ENCODE measurements at regions not wholly inside any gene's neighbourhood (a gene's known extent, or its start where the extent isn't known, plus 50 kb on each side); places are given as distances from the start of the nearest gene placed in this dataset.

DNA sequence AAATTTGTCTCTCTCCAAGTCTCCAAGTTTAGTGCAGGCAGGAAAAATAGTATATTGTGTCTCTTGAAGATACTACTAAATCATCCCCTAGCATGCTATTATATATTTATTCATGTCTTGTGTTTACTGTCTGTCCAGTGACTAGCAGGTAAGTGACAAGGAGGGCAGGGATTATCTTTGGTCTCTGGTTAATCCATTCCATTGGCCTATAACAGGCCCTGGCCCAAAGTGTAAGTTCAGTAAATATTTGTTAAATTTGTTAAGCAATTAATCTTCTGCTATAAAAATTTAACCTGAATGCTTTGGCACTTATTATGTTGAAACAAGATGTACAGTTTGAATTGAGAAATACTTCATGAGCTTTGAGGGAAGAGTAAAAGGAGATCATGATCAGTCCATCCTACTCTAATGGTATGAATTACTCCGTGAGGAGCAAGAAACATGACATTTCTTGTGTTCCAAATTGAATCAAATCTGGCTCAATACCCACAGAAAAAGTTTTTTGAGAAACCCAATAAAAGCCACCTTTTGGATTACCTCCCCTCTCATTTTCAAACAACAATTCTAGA, 219.7 kb downstream of the DTWD2 start (continued):
- TF ChIP-seq, protein P1, sequence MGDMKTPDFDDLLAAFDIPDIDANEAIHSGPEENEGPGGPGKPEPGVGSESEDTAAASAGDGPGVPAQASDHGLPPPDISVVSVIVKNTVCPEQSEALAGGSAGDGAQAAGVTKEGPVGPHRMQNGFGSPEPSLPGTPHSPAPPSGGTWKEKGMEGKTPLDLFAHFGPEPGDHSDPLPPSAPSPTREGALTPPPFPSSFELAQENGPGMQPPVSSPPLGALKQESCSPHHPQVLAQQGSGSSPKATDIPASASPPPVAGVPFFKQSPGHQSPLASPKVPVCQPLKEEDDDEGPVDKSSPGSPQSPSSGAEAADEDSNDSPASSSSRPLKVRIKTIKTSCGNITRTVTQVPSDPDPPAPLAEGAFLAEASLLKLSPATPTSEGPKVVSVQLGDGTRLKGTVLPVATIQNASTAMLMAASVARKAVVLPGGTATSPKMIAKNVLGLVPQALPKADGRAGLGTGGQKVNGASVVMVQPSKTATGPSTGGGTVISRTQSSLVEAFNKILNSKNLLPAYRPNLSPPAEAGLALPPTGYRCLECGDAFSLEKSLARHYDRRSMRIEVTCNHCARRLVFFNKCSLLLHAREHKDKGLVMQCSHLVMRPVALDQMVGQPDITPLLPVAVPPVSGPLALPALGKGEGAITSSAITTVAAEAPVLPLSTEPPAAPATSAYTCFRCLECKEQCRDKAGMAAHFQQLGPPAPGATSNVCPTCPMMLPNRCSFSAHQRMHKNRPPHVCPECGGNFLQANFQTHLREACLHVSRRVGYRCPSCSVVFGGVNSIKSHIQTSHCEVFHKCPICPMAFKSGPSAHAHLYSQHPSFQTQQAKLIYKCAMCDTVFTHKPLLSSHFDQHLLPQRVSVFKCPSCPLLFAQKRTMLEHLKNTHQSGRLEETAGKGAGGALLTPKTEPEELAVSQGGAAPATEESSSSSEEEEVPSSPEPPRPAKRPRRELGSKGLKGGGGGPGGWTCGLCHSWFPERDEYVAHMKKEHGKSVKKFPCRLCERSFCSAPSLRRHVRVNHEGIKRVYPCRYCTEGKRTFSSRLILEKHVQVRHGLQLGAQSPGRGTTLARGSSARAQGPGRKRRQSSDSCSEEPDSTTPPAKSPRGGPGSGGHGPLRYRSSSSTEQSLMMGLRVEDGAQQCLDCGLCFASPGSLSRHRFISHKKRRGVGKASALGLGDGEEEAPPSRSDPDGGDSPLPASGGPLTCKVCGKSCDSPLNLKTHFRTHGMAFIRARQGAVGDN (IDR thresholded peaks at IDR 0.05): no peak
- no peak for TF ChIP-seq KAT2A (conservative IDR thresholded peaks at IDR 0.05; ENCODE audit: control insufficient read depth, low read depth, low read length)
- no peak for TF ChIP-seq MXI1 (IDR thresholded peaks at IDR 0.05; ENCODE audit: low read depth, low read length)
- no peak for TF ChIP-seq POLR2A (IDR thresholded peaks at IDR 0.05; ENCODE audit: low read depth, low read length)
- TF ChIP-seq, protein P2, sequence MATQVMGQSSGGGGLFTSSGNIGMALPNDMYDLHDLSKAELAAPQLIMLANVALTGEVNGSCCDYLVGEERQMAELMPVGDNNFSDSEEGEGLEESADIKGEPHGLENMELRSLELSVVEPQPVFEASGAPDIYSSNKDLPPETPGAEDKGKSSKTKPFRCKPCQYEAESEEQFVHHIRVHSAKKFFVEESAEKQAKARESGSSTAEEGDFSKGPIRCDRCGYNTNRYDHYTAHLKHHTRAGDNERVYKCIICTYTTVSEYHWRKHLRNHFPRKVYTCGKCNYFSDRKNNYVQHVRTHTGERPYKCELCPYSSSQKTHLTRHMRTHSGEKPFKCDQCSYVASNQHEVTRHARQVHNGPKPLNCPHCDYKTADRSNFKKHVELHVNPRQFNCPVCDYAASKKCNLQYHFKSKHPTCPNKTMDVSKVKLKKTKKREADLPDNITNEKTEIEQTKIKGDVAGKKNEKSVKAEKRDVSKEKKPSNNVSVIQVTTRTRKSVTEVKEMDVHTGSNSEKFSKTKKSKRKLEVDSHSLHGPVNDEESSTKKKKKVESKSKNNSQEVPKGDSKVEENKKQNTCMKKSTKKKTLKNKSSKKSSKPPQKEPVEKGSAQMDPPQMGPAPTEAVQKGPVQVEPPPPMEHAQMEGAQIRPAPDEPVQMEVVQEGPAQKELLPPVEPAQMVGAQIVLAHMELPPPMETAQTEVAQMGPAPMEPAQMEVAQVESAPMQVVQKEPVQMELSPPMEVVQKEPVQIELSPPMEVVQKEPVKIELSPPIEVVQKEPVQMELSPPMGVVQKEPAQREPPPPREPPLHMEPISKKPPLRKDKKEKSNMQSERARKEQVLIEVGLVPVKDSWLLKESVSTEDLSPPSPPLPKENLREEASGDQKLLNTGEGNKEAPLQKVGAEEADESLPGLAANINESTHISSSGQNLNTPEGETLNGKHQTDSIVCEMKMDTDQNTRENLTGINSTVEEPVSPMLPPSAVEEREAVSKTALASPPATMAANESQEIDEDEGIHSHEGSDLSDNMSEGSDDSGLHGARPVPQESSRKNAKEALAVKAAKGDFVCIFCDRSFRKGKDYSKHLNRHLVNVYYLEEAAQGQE (IDR thresholded peaks at IDR 0.05; ENCODE audit: low read depth, low read length): no peak

DNA sequence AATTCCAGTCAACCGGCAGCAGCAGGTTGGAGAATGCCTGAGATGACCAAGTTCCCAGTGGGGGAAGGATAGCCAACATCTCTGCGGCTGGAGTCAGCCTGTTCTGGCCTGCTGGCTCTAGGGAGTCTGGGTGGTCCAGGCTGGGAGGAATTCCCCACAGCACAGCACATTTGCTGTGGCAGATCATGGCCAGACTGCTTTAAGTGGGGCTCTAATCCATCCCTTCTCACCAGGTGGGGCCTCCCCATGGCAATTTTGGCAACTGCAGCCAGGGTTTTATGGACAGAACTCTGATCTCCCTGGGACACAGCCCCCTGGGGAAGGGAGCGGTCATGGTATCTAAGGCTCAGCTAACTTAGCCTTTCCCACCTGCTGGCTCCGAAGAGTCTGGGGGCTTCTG, 226.1 kb downstream of the DTWD2 start:
- no peak for ATAC-seq
- FAIRE-seq: no peak
- BruUV-seq (replicated peaks): no TSS peak
- POLR2A ChIA-PET: no interaction called here
- Histone ChIP-seq H3K4me2 (ENCODE audit: control insufficient read depth, insufficient read depth) (no peak overlapping the region), H3K36me3 (ENCODE audit: control insufficient read depth in 2 of 2, insufficient read depth in 2 of 2, low read length in 1 of 2) (no peaks in the 10 kb centered on the region), H3K4me1 (ENCODE audit: control insufficient read depth, insufficient read depth, low read length) (no peaks in the 10 kb centered on the region), H3K9me3 (replicated peaks; ENCODE audit: control insufficient read depth, insufficient read depth, low read length) (no peaks in the 10 kb centered on the region), H3K79me2 (ENCODE audit: control insufficient read depth, insufficient read depth, low read length) (no peaks in the 10 kb centered on the region), H3K9ac (ENCODE audit: control insufficient read depth, insufficient read depth, low read length) (no peak overlapping the region), H4K20me1 (ENCODE audit: control insufficient read depth, insufficient read depth) (no peaks in the 10 kb centered on the region), H3K4me3 (no peak overlapping the region), H3K27ac (ENCODE audit: control insufficient read depth, insufficient read depth) (no peak overlapping the region), H3K27me3 (replicated peaks in 1 of 2; ENCODE audit: control insufficient read depth in 2 of 2, insufficient read depth in 2 of 2, low read length in 1 of 2) (no peaks in the 10 kb centered on the region), H2AFZ (ENCODE audit: control insufficient read depth, low read depth, low read length) (no peak overlapping the region)
- WGBS (ENCODE audit: insufficient coverage, insufficient replicate concordance, low lambda C conversion rate, missing lambda C conversion rate): 61% methylated on average over 4 of the region's 4 CpGs
- RAD21 ChIA-PET (ENCODE audit: unreplicated experiment): no interaction called here
- SMC1A ChIA-PET (ENCODE audit: uncharacterized antibody, unreplicated experiment): no interaction called here
- in situ Hi-C loops (cut with MboI): no loop called here
- no peak for DNase-seq (ENCODE audit: low read depth, low spot score)
- CTCF ChIA-PET: no interaction called here
- intact Hi-C loops (cut with micrococcal nuclease; ENCODE audit: unreplicated experiment): no loop called here
- TF ChIP-seq, protein P3, sequence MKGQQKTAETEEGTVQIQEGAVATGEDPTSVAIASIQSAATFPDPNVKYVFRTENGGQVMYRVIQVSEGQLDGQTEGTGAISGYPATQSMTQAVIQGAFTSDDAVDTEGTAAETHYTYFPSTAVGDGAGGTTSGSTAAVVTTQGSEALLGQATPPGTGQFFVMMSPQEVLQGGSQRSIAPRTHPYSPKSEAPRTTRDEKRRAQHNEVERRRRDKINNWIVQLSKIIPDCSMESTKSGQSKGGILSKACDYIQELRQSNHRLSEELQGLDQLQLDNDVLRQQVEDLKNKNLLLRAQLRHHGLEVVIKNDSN (IDR thresholded peaks at IDR 0.05; ENCODE audit: borderline replicate concordance, extremely low read length, insufficient read depth, low read depth, low read length): peak; percentile 1
- TF ChIP-seq, protein P4, sequence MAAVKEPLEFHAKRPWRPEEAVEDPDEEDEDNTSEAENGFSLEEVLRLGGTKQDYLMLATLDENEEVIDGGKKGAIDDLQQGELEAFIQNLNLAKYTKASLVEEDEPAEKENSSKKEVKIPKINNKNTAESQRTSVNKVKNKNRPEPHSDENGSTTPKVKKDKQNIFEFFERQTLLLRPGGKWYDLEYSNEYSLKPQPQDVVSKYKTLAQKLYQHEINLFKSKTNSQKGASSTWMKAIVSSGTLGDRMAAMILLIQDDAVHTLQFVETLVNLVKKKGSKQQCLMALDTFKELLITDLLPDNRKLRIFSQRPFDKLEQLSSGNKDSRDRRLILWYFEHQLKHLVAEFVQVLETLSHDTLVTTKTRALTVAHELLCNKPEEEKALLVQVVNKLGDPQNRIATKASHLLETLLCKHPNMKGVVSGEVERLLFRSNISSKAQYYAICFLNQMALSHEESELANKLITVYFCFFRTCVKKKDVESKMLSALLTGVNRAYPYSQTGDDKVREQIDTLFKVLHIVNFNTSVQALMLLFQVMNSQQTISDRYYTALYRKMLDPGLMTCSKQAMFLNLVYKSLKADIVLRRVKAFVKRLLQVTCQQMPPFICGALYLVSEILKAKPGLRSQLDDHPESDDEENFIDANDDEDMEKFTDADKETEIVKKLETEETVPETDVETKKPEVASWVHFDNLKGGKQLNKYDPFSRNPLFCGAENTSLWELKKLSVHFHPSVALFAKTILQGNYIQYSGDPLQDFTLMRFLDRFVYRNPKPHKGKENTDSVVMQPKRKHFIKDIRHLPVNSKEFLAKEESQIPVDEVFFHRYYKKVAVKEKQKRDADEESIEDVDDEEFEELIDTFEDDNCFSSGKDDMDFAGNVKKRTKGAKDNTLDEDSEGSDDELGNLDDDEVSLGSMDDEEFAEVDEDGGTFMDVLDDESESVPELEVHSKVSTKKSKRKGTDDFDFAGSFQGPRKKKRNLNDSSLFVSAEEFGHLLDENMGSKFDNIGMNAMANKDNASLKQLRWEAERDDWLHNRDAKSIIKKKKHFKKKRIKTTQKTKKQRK (IDR thresholded peaks at IDR 0.05; ENCODE audit: low read depth, low read length): no peak

All from GM12878 (cell line).